H1 (cell line): ENCODE measurements at regions not wholly inside any gene's neighbourhood (a gene's known extent, or its start where the extent isn't known, plus 50 kb on each side); places are given as distances from the start of the nearest gene placed in this dataset.

Experiments
- BACH1 ChIP-seq: IDR thresholded peaks from 2 replicates; pipeline ENCODE4 v1.6.1; 2012; ENCODE audit warnings: low read length, improper control_type of control experiment
- BCL11A ChIP-seq, 2 experiments: IDR thresholded peaks; one replicate each; pipeline ENCODE4 v1.6.1; 2011; ENCODE audit warnings: low read depth in 2 of 2, low read length in 2 of 2, mild to moderate bottlenecking in 2 of 2
- CEBPB ChIP-seq: IDR thresholded peaks from 2 replicates; pipeline ENCODE4 v1.6.1; 2012; ENCODE audit warnings: low read depth, low read length
- JUN ChIP-seq: IDR thresholded peaks from 2 replicates; pipeline ENCODE4 v1.6.1; 2011; ENCODE audit warnings: low read depth, mild to moderate bottlenecking, improper control_type of control experiment, low read length
- JUND ChIP-seq: IDR thresholded peaks from 2 replicates; pipeline ENCODE4 v1.6.1; 2011; ENCODE audit warnings: mild to moderate bottlenecking, improper control_type of control experiment, low read length
- POU5F1 ChIP-seq: IDR thresholded peaks from 2 replicates; pipeline ENCODE4 v1.6.1; 2011; ENCODE audit warnings: low read depth, mild to moderate bottlenecking, low read length, moderate library complexity
- RAD21 ChIP-seq, 2 experiments: IDR thresholded peaks in 1 of 2; conservative IDR thresholded peaks in 1 of 2; 2 replicates each; pipeline ENCODE4 v1.6.1; 2011; ENCODE audit warnings: low read depth in 2 of 2, low read length in 2 of 2, improper control_type of control experiment in 1 of 2, inconsistent platforms in 1 of 2, mild to moderate bottlenecking in 1 of 2, moderate library complexity in 1 of 2
- TAF1 ChIP-seq: IDR thresholded peaks from 2 replicates; pipeline ENCODE4 v1.6.1; 2011; ENCODE audit warnings: mild to moderate bottlenecking, low read depth, low read length
- TAF7 ChIP-seq: optimal IDR thresholded peaks from 2 replicates; pipeline ENCODE3; 2011; ENCODE audit warnings: low read depth, mild to moderate bottlenecking, inconsistent platforms, low read length, moderate library complexity, borderline replicate concordance
- TBP ChIP-seq: IDR thresholded peaks from 2 replicates; pipeline ENCODE4 v1.6.1; 2011; ENCODE audit warnings: low read depth, low read length, improper control_type of control experiment

- no peak for TF ChIP-seq TAF7
- TF ChIP-seq CEBPB = no peak
- TF ChIP-seq BACH1 = no peak
- no peak for TF ChIP-seq JUND
- TF ChIP-seq JUN = no peak
- no peak for TF ChIP-seq RAD21 (IDR thresholded peaks at IDR 0.05 in 1 of 2, conservative IDR thresholded peaks at IDR 0.05 in 1 of 2; ENCODE audit: low read depth in 2 of 2, low read length in 2 of 2)
- TF ChIP-seq TAF1 = peak; percentile 52; the same call in 1 of the 2 replicates
- TF ChIP-seq TBP = no peak
- TF ChIP-seq POU5F1 = no peak
- TF ChIP-seq BCL11A (IDR thresholded peaks at IDR 0.05; ENCODE audit: low read depth in 2 of 2, low read length in 2 of 2) = no peak
- TF ChIP-seq, all 59 proteins: peak for 4
Observed at GRCh38 chr4:89641367-89641687, 195.6 kb downstream of the SNCA start (continued).
